ENCODE measurements at regions not wholly inside any gene's neighbourhood (a gene's known extent, or its start where the extent isn't known, plus 50 kb on each side); places are given as distances from the start of the nearest gene placed in this dataset.

GRCh38 chr7:145779140-145779539 lies 337.5 kb upstream of the CNTNAP2 start:
- no peaks in the 10 kb centered on the region for H3K36me3 ChIP-seq (ENCODE audit: control insufficient read depth, insufficient read depth, low read length)
- H3K27me3 ChIP-seq (ENCODE audit: control insufficient read depth, insufficient read depth, low read length): no peaks in the 10 kb centered on the region
- DNase-seq (ENCODE audit: low read depth): no peak
- H3K4me3 ChIP-seq (ENCODE audit: low read depth, low read length): no peak overlapping the region
- no peak for TF ChIP-seq CTCF (IDR thresholded peaks at IDR 0.05; ENCODE audit: insufficient read depth, low read length, poor library complexity, severe bottlenecking)

GRCh38 chr7:145774777-145775176 lies 341.8 kb upstream of the CNTNAP2 start:
- no peaks in the 10 kb centered on the region for H3K36me3 ChIP-seq (ENCODE audit: control insufficient read depth, insufficient read depth, low read length)
- TF ChIP-seq CTCF (IDR thresholded peaks at IDR 0.05; ENCODE audit: insufficient read depth, low read length, poor library complexity, severe bottlenecking): no peak
- H3K27me3 ChIP-seq (ENCODE audit: control insufficient read depth, insufficient read depth, low read length): no peaks in the 10 kb centered on the region
- no peak overlapping the region for H3K4me3 ChIP-seq (ENCODE audit: low read depth, low read length)
- DNase-seq (ENCODE audit: low read depth): no peak

- Histone ChIP-seq H3K36me3 (ENCODE audit: control insufficient read depth, insufficient read depth, low read length) (no peaks in the 10 kb centered on the region), H3K27me3 (ENCODE audit: control insufficient read depth, insufficient read depth, low read length) (no peaks in the 10 kb centered on the region), H3K4me3 (ENCODE audit: low read depth, low read length) (no peak overlapping the region)
- no peak for TF ChIP-seq CTCF (IDR thresholded peaks at IDR 0.05; ENCODE audit: insufficient read depth, low read length, poor library complexity, severe bottlenecking)
- no peak for DNase-seq (ENCODE audit: low read depth)
Observed at GRCh38 chr7:145753004-145753403, 363.6 kb upstream of the CNTNAP2 start.

GRCh38 chr7:145737617-145738016 lies 379.0 kb upstream of the CNTNAP2 start:
- no peaks in the 10 kb centered on the region for H3K36me3 ChIP-seq (ENCODE audit: control insufficient read depth, insufficient read depth, low read length)
- H3K27me3 ChIP-seq (ENCODE audit: control insufficient read depth, insufficient read depth, low read length): no peaks in the 10 kb centered on the region
- no peak for DNase-seq (ENCODE audit: low read depth)
- TF ChIP-seq CTCF (IDR thresholded peaks at IDR 0.05; ENCODE audit: insufficient read depth, low read length, poor library complexity, severe bottlenecking): no peak
- H3K4me3 ChIP-seq (ENCODE audit: low read depth, low read length): no peak overlapping the region

- TF ChIP-seq CTCF (IDR thresholded peaks at IDR 0.05; ENCODE audit: insufficient read depth, low read length, poor library complexity, severe bottlenecking): no peak
Observed at GRCh38 chr7:145735061-145735460, 381.5 kb upstream of the CNTNAP2 start.

GRCh38 chr7:145732521-145732920 lies 384.1 kb upstream of the CNTNAP2 start:
- no peak for TF ChIP-seq CTCF (IDR thresholded peaks at IDR 0.05; ENCODE audit: insufficient read depth, low read length, poor library complexity, severe bottlenecking)
- no peaks in the 10 kb centered on the region for H3K36me3 ChIP-seq (ENCODE audit: control insufficient read depth, insufficient read depth, low read length)
- no peak for DNase-seq (ENCODE audit: low read depth)
- no peaks in the 10 kb centered on the region for H3K27me3 ChIP-seq (ENCODE audit: control insufficient read depth, insufficient read depth, low read length)
- H3K4me3 ChIP-seq (ENCODE audit: low read depth, low read length): no peak overlapping the region

More at GRCh38 chr7:145735061-145735460, 381.5 kb upstream of the CNTNAP2 start:
- no peaks in the 10 kb centered on the region for H3K36me3 ChIP-seq (ENCODE audit: control insufficient read depth, insufficient read depth, low read length)
- no peak for DNase-seq (ENCODE audit: low read depth)
- no peak overlapping the region for H3K4me3 ChIP-seq (ENCODE audit: low read depth, low read length)
- H3K27me3 ChIP-seq (ENCODE audit: control insufficient read depth, insufficient read depth, low read length): no peaks in the 10 kb centered on the region
